GM10266 (cell line): ENCODE measurements at regions not wholly inside any gene's neighbourhood (a gene's known extent, or its start where the extent isn't known, plus 50 kb on each side); places are given as distances from the start of the nearest gene placed in this dataset.
A peak's percentile ranks its signal among the peaks of the same experiment; 100 is the strongest.

Experiments used
- DNase-seq: peaks from one replicate; pipeline ENCODE4 v3.0.0; 2012; ENCODE audit errors: extremely low spot score
- TF ChIP-seq, protein P1 (sequence below): IDR thresholded peaks from 2 replicates; pipeline ENCODE4 v1.5.1; 2012; ENCODE audit warnings: mild to moderate bottlenecking, low read depth; ENCODE audit not compliant: control insufficient read depth, insufficient read depth; ENCODE audit errors: missing control alignments

DNA sequence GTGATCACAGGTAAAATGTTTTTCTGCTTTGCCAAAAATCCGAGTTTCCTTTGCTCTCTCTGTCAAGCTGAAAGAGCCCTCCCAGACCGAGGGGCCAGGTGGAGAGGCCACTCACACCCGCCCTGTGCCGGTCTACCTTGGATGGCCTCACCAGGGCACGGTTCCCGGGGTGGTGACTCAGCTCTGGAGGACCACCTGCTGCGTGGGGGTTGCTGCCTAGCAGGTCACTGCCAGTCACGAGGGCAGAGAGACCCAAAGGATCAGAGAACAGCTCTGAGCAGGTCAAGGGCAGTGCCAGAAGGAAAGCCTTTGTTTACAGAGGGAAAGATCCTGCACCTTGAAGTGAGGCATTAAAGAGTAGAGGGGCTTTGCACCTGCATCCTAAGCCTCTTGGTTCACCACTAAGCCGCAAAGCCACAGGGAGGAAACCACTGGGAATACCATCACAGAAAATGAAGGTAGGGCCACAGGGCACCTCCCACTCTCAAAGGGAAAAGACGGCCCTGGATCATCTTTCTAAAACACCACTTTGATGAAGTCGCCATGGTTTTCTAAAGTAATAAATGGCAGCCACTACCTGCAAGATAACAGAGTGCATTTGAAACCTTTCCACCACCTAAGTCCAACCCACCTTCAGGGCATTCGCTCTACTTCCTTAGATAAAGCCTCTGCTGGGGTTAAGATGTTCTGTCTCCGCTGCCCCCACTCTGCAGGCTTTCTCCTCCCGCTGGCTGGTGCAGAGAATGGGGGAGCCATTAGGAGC, 160.3 kb upstream of the KLF14 start:
- no peak for DNase-seq
- TF ChIP-seq, protein P1, sequence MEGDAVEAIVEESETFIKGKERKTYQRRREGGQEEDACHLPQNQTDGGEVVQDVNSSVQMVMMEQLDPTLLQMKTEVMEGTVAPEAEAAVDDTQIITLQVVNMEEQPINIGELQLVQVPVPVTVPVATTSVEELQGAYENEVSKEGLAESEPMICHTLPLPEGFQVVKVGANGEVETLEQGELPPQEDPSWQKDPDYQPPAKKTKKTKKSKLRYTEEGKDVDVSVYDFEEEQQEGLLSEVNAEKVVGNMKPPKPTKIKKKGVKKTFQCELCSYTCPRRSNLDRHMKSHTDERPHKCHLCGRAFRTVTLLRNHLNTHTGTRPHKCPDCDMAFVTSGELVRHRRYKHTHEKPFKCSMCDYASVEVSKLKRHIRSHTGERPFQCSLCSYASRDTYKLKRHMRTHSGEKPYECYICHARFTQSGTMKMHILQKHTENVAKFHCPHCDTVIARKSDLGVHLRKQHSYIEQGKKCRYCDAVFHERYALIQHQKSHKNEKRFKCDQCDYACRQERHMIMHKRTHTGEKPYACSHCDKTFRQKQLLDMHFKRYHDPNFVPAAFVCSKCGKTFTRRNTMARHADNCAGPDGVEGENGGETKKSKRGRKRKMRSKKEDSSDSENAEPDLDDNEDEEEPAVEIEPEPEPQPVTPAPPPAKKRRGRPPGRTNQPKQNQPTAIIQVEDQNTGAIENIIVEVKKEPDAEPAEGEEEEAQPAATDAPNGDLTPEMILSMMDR = no peak

DNA sequence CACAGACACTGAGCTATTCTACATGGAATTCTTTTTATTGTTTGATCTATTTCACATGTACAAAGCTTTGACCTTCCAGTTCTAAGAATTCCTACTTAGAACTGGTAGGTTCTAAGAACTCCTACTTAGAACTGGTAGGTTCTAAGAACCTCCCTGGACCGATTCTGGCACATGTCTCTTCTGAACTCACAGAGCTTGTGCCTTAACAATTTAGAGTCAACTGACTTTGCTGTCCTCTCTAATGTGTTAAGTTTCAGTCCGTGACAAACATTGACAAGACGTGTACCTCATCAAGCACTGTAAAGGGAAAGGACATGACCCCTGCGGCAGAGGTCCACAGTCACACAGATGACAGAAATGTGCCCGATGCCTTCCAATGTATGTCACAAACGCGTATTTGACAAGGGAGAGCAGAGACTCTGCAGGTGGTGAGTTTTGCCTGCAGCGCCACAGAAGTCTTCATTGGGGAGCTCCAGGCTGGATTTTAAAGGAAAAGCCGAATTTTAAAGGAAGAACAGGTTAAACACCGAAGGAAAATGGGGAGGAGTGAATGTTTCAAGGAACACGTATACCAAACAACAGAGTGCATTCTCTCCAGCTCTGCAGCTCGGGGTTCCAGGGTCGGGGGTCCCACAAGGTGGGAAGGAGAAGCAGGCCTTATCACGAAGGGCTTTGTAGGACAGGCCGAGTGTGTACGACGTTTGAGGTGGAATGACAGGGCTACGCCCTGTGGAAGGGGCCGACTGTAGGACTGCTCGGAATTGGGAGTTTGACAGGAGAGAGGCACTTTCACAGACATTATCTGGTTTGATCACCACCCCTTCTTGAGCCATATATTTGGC, 161.1 kb upstream of the KLF14 start:
- TF ChIP-seq, protein P1 = no peak
- no peak for DNase-seq

DNA sequence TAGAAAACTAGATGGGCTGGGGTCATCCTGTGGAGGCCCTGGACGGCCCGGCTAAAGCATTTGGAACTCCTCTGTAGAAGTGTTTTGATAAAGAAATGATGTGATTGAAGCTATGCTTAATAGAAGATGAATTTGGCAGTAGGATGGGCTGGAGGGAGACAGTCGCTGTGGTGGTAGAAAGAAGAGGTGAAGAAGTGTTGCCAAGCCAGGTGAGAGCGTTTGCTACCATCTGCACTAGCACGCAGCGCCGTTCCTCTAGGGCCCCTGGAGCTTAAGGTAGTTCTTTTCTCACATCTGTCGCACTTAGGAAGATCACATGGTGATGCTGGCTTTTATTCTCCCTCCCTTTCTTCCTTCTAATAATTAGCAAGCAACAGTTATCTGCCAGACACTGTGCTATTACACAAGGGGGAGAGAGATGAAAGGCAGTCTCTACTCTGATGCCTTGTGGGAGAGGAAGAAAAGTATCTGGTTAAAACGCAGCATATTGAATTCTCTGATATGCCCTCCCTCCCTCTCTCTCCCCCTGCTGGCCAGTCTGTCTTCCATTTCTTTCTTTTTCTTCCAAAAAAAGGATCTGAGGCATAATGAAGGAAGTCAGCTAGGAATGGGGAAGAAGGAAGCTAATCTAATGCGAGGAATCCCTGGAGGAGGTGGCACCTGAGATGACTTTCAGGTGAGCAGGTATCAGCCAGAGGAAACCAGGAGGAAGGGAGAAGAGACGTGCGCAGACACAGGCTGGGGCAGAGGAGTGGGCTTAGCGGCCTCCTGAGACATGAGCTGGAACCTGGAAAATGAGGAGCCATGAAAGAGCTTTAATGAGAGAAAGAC, 162.3 kb upstream of the KLF14 start:
- TF ChIP-seq, protein P1 = peak; percentile 22
- DNase-seq = no peak

DNA sequence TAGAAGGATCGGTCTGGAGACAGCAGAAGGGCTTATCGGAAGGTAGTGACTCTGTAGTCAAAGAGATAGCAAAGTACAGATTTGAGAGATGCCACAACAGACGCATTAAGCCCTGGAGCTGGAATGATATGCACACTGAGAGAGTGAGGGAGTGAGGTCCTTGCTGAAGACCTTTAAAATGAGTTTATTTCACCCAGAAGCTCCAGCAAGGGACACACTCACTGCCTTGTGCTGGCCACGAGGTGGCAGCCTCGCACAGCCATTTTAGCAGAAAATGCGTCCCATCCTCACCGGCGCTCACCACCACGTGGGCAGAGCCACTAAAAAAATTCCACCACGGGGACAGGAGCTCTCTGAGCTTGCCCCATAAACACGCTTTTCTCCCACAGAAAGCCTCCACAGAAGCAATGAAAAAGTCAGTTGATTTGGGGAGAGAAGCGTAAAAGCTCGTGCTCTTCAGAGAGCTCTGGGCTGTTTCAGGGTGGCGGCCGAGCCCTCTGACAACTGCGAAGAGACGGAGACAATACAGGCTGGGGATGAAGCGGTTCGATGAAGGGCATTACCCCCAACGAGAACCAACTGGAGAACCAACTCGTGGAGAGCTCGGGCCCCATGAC, 163.0 kb upstream of the KLF14 start:
- peak; percentile 53 for DNase-seq

DNA sequence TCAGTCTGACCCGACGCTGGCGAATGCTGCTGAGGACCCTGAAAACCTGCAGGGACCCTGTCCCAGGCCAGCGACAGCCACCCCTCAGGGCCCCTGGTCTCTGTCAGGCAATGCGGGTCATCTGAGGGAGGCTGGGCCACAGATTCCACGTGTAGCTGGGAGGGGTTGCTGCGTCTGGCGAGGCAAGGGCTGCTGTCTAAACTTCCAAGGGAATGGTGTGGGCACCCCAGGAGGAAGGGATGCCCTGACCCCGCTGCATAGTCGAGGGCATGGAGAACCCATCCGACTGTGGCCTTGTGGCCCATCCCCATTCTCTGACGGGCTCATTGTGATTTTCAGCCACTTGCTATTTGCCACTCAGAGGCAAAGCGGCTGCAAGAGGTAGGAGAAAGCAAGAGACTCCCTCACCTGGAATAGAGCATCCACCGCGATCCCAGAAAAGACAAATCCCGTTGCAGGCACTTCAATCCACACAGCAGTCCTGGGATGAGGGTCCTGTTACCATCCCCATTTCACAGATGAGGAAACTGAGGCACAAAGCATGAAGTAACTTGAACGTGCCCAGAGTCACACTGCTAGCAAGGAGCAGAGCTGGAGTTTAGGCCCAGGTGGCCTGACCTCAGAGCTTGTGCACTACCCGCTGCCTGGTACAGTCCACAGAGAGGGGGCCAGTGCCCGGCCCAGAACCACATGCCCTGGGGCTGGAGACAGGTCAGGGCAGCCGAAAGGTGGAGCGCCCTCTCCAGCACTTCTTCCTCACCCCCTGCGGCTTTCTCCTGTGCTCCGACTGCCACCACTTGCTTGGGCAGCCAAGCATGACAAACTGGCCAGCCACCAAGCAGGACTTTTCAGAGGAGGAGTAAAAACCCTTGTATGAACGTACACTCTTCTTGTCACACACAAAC, 163.8 kb upstream of the KLF14 start:
- DNase-seq = no peak
- TF ChIP-seq, protein P1 = peak; percentile 20

More for the DNA sequence above, 163.0 kb upstream of the KLF14 start:
- TF ChIP-seq, protein P1 = peak; percentile 94

DNA sequence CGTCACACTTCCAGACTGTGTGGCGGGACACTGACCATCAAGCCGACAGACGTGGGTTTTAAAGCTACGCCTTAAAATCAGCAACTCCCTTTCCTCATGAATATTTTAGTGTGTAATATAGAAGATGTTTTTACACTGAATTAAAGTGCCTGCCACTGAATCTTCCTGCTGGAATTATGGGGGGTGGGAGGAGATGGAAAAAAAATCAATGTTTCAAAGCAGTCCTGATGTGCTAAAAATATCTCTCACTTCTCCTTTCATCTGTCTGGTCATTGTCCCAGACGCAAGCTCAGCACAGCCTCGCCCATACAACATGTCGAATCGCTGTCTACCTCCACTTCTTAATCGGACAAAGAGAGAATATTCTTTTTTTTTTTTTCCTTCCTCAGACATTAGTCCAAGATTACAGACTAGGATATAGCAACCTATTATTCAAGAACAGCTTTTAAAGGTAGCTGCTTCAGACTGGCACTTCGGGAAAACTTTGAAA, 165.1 kb upstream of the KLF14 start:
- DNase-seq = no peak
- TF ChIP-seq, protein P1 = no peak
